Calu3 (cell line): ENCODE measurements at regions not wholly inside any gene's neighbourhood (a gene's known extent, or its start where the extent isn't known, plus 50 kb on each side); places are given as distances from the start of the nearest gene placed in this dataset.

ENCODE experiments used
- BruUV-seq: library from RNA; stranded (reverse); fragments of 400-500 nt; replicated peaks from 2 replicates; lab custom pipeline; 2021; lab: Mats Ljungman, UMichigan
- CTCF ChIA-PET: fragments of 300-600 bp; sonication (Branson Sonifier 250); formaldehyde crosslinking; loops from one replicate; lab custom pipeline; 2022; ENCODE audit warnings: antibody characterized with exemption; lab: Charles Lee
- DNase-seq: peaks from one replicate; pipeline ENCODE4 v3.0.0; 2022
- H3K27ac Mint-ChIP-seq: one replicate; pipeline ENCODE4 v1.8.0; 2022; ENCODE audit warnings: mixed read lengths; ENCODE audit not compliant: unreplicated experiment
- H3K27me3 Mint-ChIP-seq: one replicate; pipeline ENCODE4 v1.8.0; 2022; ENCODE audit warnings: mixed read lengths; ENCODE audit not compliant: unreplicated experiment
- H3K36me3 Mint-ChIP-seq: one replicate; pipeline ENCODE4 v1.8.0; 2022; ENCODE audit warnings: mild to moderate bottlenecking, moderate library complexity, mixed read lengths; ENCODE audit not compliant: insufficient read depth, unreplicated experiment
- H3K4me1 Mint-ChIP-seq: one replicate; pipeline ENCODE4 v1.8.0; 2022; ENCODE audit warnings: mild to moderate bottlenecking, low read depth, mixed read lengths; ENCODE audit not compliant: unreplicated experiment
- H3K4me3 Mint-ChIP-seq: one replicate; pipeline ENCODE4 v1.8.0; 2022; ENCODE audit warnings: mild to moderate bottlenecking, low read depth, moderate library complexity, mixed read lengths; ENCODE audit not compliant: unreplicated experiment
- H3K9me3 Mint-ChIP-seq: one replicate; pipeline ENCODE4 v1.8.0; 2022; ENCODE audit warnings: low read depth, mixed read lengths; ENCODE audit not compliant: unreplicated experiment
- intact Hi-C: fragments of 100-400 bp; cut with micrococcal nuclease; formaldehyde crosslinking; loops from one replicate; pipeline ENCODE4 v1.10.0; 2022; ENCODE audit not compliant: unreplicated experiment
- TF ChIP-seq, protein P1 (sequence below): fragments of 200-600 bp; IDR thresholded peaks from one replicate; pipeline ENCODE4 v1.8.0; 2022; ENCODE audit warnings: antibody characterized with exemption; ENCODE audit not compliant: unreplicated experiment

DNA sequence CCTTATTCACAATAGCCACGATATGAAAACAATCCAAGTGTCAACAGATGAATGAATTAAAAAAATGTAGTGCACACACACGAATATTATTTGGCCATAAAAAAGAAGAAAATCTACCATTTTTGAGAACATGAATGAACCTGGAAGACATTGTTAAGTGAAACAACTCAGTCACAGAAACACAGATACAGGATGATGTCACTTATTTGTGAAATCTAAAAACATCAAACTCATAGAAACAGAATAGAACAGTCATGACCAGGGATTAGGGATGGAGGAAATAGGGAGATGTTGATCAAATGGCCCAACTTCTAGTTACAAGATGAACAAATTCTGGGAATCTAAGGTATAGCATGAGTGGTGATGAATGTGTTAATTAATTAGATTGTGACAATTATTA lies 72.3 kb downstream of the MACIR start:
- Mint-ChIP-seq H3K36me3 (no peaks in the 10 kb centered on the region), H3K4me1 (no peaks in the 10 kb centered on the region), H3K4me3 (no peak overlapping the region), H3K27ac (no peak overlapping the region), H3K27me3 (peaks cover 19% of the 10 kb centered on the region), H3K9me3 (no peaks in the 10 kb centered on the region)
- TF ChIP-seq, protein P1, sequence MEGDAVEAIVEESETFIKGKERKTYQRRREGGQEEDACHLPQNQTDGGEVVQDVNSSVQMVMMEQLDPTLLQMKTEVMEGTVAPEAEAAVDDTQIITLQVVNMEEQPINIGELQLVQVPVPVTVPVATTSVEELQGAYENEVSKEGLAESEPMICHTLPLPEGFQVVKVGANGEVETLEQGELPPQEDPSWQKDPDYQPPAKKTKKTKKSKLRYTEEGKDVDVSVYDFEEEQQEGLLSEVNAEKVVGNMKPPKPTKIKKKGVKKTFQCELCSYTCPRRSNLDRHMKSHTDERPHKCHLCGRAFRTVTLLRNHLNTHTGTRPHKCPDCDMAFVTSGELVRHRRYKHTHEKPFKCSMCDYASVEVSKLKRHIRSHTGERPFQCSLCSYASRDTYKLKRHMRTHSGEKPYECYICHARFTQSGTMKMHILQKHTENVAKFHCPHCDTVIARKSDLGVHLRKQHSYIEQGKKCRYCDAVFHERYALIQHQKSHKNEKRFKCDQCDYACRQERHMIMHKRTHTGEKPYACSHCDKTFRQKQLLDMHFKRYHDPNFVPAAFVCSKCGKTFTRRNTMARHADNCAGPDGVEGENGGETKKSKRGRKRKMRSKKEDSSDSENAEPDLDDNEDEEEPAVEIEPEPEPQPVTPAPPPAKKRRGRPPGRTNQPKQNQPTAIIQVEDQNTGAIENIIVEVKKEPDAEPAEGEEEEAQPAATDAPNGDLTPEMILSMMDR, result no peak
- intact Hi-C loops, result no loop called here
- BruUV-seq, result no TSS peak
- CTCF ChIA-PET, result no interaction called here
- no peak for DNase-seq
